GM18505 (cell line): ENCODE measurements at regions not wholly inside any gene's neighbourhood (a gene's known extent, or its start where the extent isn't known, plus 50 kb on each side); places are given as distances from the start of the nearest gene placed in this dataset.

Source experiments
- ATAC-seq: cut with Tn5 transposase; IDR thresholded peaks from one replicate; pipeline ENCODE4 v1.9.1; 2021; ENCODE audit not compliant: unreplicated experiment
- POLR2A ChIP-seq: IDR thresholded peaks from 4 replicates; pipeline ENCODE4 v1.6.1; 2011; ENCODE audit warnings: borderline replicate concordance; ENCODE audit not compliant: insufficient read depth, insufficient read length; ENCODE audit errors: extremely low read depth

- TF ChIP-seq POLR2A, result no peak
- no peak for ATAC-seq
These were observed 56.2 kb upstream of the PEX5L start for GRCh38 chr3:180092889-180093288.

- no peak for TF ChIP-seq POLR2A
- no peak for ATAC-seq
These were observed 56.8 kb upstream of the PEX5L start for GRCh38 chr3:180093535-180093934.

- ATAC-seq, result no peak
- TF ChIP-seq POLR2A, result no peak
These were observed 60.9 kb upstream of the PEX5L start for GRCh38 chr3:180097626-180098025.

- no peak for ATAC-seq
- TF ChIP-seq POLR2A, result no peak
These were observed 65.4 kb upstream of the PEX5L start for GRCh38 chr3:180102134-180102533.

GRCh38 chr3:180102604-180103003, 65.9 kb upstream of the PEX5L start:
- no peak for ATAC-seq
- TF ChIP-seq POLR2A, result no peak

- TF ChIP-seq POLR2A, result no peak
- no peak for ATAC-seq
These were observed 79.5 kb upstream of the PEX5L start for GRCh38 chr3:180116203-180116602.

- TF ChIP-seq POLR2A, result no peak
These were observed 79.9 kb upstream of the PEX5L start for GRCh38 chr3:180116658-180117057.

GRCh38 chr3:180117381-180118163, 80.8 kb upstream of the PEX5L start:
- ATAC-seq, result no peak
- TF ChIP-seq POLR2A, result no peak

More at GRCh38 chr3:180116658-180117057, 79.9 kb upstream of the PEX5L start:
- ATAC-seq, result no peak

GRCh38 chr3:180119567-180119966, 82.8 kb upstream of the PEX5L start:
- TF ChIP-seq POLR2A, result no peak
- ATAC-seq, result no peak

- ATAC-seq, result no peak
These were observed 87.2 kb upstream of the PEX5L start for GRCh38 chr3:180123928-180124327.

GRCh38 chr3:180131169-180131568, 94.4 kb upstream of the PEX5L start:
- TF ChIP-seq POLR2A, result no peak
- ATAC-seq, result no peak

More at GRCh38 chr3:180123928-180124327, 87.2 kb upstream of the PEX5L start:
- TF ChIP-seq POLR2A, result no peak

GRCh38 chr3:180135101-180135500, 98.4 kb upstream of the PEX5L start:
- no peak for ATAC-seq
- no peak for TF ChIP-seq POLR2A

GRCh38 chr3:180138871-180139270, 102.1 kb upstream of the PEX5L start:
- no peak for ATAC-seq
- no peak for TF ChIP-seq POLR2A

GRCh38 chr3:180142041-180142440, 105.3 kb upstream of the PEX5L start:
- ATAC-seq, result no peak
- no peak for TF ChIP-seq POLR2A

- TF ChIP-seq POLR2A, result no peak
- ATAC-seq, result no peak
These were observed 105.7 kb upstream of the PEX5L start for GRCh38 chr3:180142472-180142871.

- ATAC-seq, result no peak
- no peak for TF ChIP-seq POLR2A
These were observed 125.0 kb upstream of the PEX5L start for GRCh38 chr3:180161770-180162169.

GRCh38 chr3:180175572-180175971, 138.8 kb upstream of the PEX5L start:
- TF ChIP-seq POLR2A, result no peak
- no peak for ATAC-seq
